ENCODE measurements at regions not wholly inside any gene's neighbourhood (a gene's known extent, or its start where the extent isn't known, plus 50 kb on each side); places are given as distances from the start of the nearest gene placed in this dataset.

GRCh38 chr1:189620471-189620870, 857.2 kb downstream of the BRINP3 start:
- TF ChIP-seq CTCF (IDR thresholded peaks at IDR 0.05; ENCODE audit: borderline replicate concordance, extremely low read depth, low read length, poor library complexity, severe bottlenecking) (no peak), EZH2 (IDR thresholded peaks at IDR 0.05; ENCODE audit: borderline replicate concordance, low read depth, low read length, severe bottlenecking) (no peak)
